ENCODE measurements at regions not wholly inside any gene's neighbourhood (a gene's known extent, or its start where the extent isn't known, plus 50 kb on each side); places are given as distances from the start of the nearest gene placed in this dataset.

DNA sequence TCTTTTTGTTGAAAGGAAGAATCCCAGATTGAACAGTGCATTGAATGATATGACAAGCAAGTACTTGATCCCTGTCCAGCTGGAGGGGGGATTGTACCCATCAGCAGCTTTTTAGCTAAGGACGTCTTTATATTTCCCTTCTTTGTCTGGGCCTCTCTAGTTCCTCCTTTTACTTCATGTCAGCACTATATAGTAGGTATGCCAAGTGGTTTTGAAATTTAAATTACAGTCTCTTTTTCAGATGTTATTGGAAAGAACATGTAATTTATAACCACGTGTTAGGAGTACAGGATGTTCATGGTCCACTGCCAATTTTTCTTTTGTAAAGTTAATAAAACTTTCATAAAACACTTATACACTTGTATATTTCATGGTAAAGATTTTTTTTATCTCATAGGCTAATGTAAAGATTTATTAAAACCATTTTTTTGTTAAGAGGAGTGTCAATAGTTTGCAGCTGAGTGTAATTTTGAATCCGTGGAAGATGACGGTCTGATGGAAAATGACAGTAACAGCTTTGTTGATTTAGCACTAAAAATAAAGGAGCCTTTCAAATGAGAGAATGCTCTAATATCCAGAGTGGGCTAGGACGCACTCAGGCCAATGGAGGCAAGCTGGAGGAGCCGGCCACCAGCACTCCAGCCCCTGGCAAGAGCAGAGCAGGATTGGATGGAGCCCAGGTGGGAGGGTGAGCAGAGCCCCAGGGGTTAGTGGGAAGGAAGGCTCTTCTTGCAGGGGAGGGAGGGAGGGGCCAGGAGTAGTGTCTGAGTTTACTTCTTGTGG is 488.3 kb downstream of the INSC start:
- no peaks in the 10 kb centered on the region for H3K9me2 ChIP-seq (ENCODE audit: insufficient read depth)
- no peaks in the 10 kb centered on the region for H3K4me1 ChIP-seq (ENCODE audit: control insufficient read depth in 1 of 2, insufficient read depth in 2 of 2, low read length in 2 of 2)
- no peak overlapping the region for H2AFZ ChIP-seq (ENCODE audit: low read depth, low read length, poor library complexity, severe bottlenecking)
- BruUV-seq (replicated peaks): no TSS peak
- H3K9me3 ChIP-seq (ENCODE audit: control insufficient read depth in 1 of 2, insufficient read depth in 1 of 2, low read depth in 1 of 2, low read length in 2 of 2): no peaks in the 10 kb centered on the region
- ChIA-PET RAD21 (ENCODE audit: low non-redundant PET in 1 of 2, low total read pairs in 2 of 2, uncharacterized antibody in 2 of 2, unreplicated experiment in 2 of 2) (no interaction called here), POLR2A (no interaction called here), CTCF (no interaction called here)
- H3K4me2 ChIP-seq (ENCODE audit: low read length): no peak overlapping the region
- H4K20me1 ChIP-seq (ENCODE audit: insufficient read depth): no peaks in the 10 kb centered on the region
- H3K27me3 ChIP-seq (ENCODE audit: insufficient read depth, low read length): peaks cover 21% of the 10 kb centered on the region
- H3K79me2 ChIP-seq (ENCODE audit: insufficient read depth, low read length): no peaks in the 10 kb centered on the region
- TF ChIP-seq YY1 (IDR thresholded peaks at IDR 0.05; ENCODE audit: extremely low read depth, insufficient replicate concordance, low read depth, low read length) (no peak), TCF7L2 (IDR thresholded peaks at IDR 0.05; ENCODE audit: borderline replicate concordance, extremely low read depth, insufficient read depth, insufficient read length) (no peak), ZFX (IDR thresholded peaks at IDR 0.05) (no peak), FOSL1 (IDR thresholded peaks at IDR 0.05; ENCODE audit: low read depth) (no peak), EZH2phosphoT487 (IDR thresholded peaks at IDR 0.05; ENCODE audit: borderline replicate concordance) (no peak), SP1 (IDR thresholded peaks at IDR 0.05; ENCODE audit: low read depth) (no peak), RAD21 (IDR thresholded peaks at IDR 0.05; ENCODE audit: low read depth) (no peak), POLR2A (IDR thresholded peaks at IDR 0.05; ENCODE audit: borderline replicate concordance, extremely low read depth, insufficient read depth, insufficient read length) (no peak), JUND (IDR thresholded peaks at IDR 0.05) (no peak), SRF (IDR thresholded peaks at IDR 0.05; ENCODE audit: low read depth) (no peak), ELF1 (IDR thresholded peaks at IDR 0.05; ENCODE audit: borderline replicate concordance, low read depth) (no peak), SIN3A (IDR thresholded peaks at IDR 0.05; ENCODE audit: low read depth) (no peak)
- TF ChIP-seq, protein P1, sequence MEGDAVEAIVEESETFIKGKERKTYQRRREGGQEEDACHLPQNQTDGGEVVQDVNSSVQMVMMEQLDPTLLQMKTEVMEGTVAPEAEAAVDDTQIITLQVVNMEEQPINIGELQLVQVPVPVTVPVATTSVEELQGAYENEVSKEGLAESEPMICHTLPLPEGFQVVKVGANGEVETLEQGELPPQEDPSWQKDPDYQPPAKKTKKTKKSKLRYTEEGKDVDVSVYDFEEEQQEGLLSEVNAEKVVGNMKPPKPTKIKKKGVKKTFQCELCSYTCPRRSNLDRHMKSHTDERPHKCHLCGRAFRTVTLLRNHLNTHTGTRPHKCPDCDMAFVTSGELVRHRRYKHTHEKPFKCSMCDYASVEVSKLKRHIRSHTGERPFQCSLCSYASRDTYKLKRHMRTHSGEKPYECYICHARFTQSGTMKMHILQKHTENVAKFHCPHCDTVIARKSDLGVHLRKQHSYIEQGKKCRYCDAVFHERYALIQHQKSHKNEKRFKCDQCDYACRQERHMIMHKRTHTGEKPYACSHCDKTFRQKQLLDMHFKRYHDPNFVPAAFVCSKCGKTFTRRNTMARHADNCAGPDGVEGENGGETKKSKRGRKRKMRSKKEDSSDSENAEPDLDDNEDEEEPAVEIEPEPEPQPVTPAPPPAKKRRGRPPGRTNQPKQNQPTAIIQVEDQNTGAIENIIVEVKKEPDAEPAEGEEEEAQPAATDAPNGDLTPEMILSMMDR (IDR thresholded peaks at IDR 0.05 in 2 of 3, conservative IDR thresholded peaks at IDR 0.05 in 1 of 3; ENCODE audit: borderline replicate concordance in 1 of 3, insufficient read depth in 1 of 3, low read depth in 2 of 3, low read length in 2 of 3): no peak
- TF ChIP-seq, protein P2, sequence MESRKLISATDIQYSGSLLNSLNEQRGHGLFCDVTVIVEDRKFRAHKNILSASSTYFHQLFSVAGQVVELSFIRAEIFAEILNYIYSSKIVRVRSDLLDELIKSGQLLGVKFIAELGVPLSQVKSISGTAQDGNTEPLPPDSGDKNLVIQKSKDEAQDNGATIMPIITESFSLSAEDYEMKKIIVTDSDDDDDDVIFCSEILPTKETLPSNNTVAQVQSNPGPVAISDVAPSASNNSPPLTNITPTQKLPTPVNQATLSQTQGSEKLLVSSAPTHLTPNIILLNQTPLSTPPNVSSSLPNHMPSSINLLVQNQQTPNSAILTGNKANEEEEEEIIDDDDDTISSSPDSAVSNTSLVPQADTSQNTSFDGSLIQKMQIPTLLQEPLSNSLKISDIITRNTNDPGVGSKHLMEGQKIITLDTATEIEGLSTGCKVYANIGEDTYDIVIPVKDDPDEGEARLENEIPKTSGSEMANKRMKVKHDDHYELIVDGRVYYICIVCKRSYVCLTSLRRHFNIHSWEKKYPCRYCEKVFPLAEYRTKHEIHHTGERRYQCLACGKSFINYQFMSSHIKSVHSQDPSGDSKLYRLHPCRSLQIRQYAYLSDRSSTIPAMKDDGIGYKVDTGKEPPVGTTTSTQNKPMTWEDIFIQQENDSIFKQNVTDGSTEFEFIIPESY (IDR thresholded peaks at IDR 0.05; ENCODE audit: extremely low read depth, insufficient replicate concordance, low read length): no peak
- TF ChIP-seq, protein P3, sequence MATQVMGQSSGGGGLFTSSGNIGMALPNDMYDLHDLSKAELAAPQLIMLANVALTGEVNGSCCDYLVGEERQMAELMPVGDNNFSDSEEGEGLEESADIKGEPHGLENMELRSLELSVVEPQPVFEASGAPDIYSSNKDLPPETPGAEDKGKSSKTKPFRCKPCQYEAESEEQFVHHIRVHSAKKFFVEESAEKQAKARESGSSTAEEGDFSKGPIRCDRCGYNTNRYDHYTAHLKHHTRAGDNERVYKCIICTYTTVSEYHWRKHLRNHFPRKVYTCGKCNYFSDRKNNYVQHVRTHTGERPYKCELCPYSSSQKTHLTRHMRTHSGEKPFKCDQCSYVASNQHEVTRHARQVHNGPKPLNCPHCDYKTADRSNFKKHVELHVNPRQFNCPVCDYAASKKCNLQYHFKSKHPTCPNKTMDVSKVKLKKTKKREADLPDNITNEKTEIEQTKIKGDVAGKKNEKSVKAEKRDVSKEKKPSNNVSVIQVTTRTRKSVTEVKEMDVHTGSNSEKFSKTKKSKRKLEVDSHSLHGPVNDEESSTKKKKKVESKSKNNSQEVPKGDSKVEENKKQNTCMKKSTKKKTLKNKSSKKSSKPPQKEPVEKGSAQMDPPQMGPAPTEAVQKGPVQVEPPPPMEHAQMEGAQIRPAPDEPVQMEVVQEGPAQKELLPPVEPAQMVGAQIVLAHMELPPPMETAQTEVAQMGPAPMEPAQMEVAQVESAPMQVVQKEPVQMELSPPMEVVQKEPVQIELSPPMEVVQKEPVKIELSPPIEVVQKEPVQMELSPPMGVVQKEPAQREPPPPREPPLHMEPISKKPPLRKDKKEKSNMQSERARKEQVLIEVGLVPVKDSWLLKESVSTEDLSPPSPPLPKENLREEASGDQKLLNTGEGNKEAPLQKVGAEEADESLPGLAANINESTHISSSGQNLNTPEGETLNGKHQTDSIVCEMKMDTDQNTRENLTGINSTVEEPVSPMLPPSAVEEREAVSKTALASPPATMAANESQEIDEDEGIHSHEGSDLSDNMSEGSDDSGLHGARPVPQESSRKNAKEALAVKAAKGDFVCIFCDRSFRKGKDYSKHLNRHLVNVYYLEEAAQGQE (IDR thresholded peaks at IDR 0.05; ENCODE audit: low read depth): no peak
- no peak overlapping the region for H3K9ac ChIP-seq (ENCODE audit: low read length)
- DNase-seq (ENCODE audit: low read depth, low spot score) (no peak), ATAC-seq (no peak)
- no peak overlapping the region for H3K27ac ChIP-seq (ENCODE audit: low read depth, low read length)
- H3K36me3 ChIP-seq (ENCODE audit: control insufficient read depth in 1 of 2, insufficient read depth in 2 of 2, low read length in 2 of 2): no peaks in the 10 kb centered on the region
- no peak overlapping the region for H3K4me3 ChIP-seq (replicated peaks in 1 of 2; ENCODE audit: low read depth in 1 of 2, low read length in 2 of 2)
- intact Hi-C loops (cut with micrococcal nuclease): no loop called here

All from HCT116 (cell line).